Progenitor cell of endocrine pancreas (in vitro differentiated cells): ENCODE measurements at regions not wholly inside any gene's neighbourhood (a gene's known extent, or its start where the extent isn't known, plus 50 kb on each side); places are given as distances from the start of the nearest gene placed in this dataset.
A peak's percentile ranks its signal among the peaks of the same experiment; 100 is the strongest.
"Not testable (repeated sequence)": the region's sequence is repeated elsewhere in the genome, so short reads cannot be mapped to it uniquely, and the experiment has no call there.

Source experiments
- DNase-seq: peaks from one replicate; pipeline ENCODE4 v3.0.0; 2021; ENCODE audit warnings: low spot score; ENCODE audit not compliant: unreplicated experiment
- H3K27ac Mint-ChIP-seq: 2 replicates; pipeline ENCODE4 v1.8.0; 2021; ENCODE audit warnings: mild to moderate bottlenecking, moderate library complexity, mixed read lengths
- H3K27me3 Mint-ChIP-seq: 2 replicates; pipeline ENCODE4 v1.8.0; 2021; ENCODE audit warnings: mixed read lengths
- H3K36me3 Mint-ChIP-seq: 2 replicates; pipeline ENCODE4 v1.8.0; 2022; ENCODE audit warnings: mixed read lengths; ENCODE audit not compliant: insufficient read depth
- H3K4me1 Mint-ChIP-seq: 2 replicates; pipeline ENCODE4 v1.8.0; 2021; ENCODE audit warnings: low read depth, mixed read lengths
- H3K4me3 Mint-ChIP-seq: 2 replicates; pipeline ENCODE4 v1.8.0; 2021; ENCODE audit warnings: low read depth, mild to moderate bottlenecking, moderate library complexity, mixed read lengths
- H3K9me3 Mint-ChIP-seq: 2 replicates; pipeline ENCODE4 v1.8.0; 2021; ENCODE audit warnings: low read depth, mixed read lengths
- TF ChIP-seq, protein P1 (sequence below): fragments of 200-600 bp; sonication (generic); IDR thresholded peaks from one replicate; pipeline ENCODE4 v1.5.0; 2021; ENCODE audit warnings: antibody characterized with exemption, mild to moderate bottlenecking; ENCODE audit not compliant: unreplicated experiment

DNA sequence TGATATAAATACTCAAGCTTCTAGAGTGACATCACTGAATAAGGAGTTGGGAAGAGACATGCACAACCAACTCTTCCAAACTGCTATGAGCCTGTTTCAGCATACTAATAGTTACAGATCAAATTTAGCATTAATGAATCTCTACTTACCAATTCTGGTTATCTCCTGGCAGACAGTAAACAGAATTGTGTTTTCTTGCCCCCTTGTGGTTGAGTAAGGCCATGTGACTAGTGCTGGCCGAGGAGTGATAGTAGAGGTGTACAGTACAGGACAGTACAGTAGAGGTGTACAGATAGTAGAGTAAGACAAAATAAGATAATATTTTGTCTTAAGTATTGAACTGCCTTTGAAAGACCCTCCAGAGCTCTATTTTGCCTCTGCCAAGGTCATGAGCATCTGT lies 681.4 kb downstream of the GABRG1 start:
- no peaks in the 10 kb centered on the region for H3K9me3 Mint-ChIP-seq
- no peaks in the 10 kb centered on the region for H3K4me1 Mint-ChIP-seq
- H3K4me3 Mint-ChIP-seq = no peak overlapping the region
- no peaks in the 10 kb centered on the region for H3K36me3 Mint-ChIP-seq
- no peaks in the 10 kb centered on the region for H3K27me3 Mint-ChIP-seq
- no peak overlapping the region for H3K27ac Mint-ChIP-seq
- DNase-seq = no peak
- TF ChIP-seq, protein P1, sequence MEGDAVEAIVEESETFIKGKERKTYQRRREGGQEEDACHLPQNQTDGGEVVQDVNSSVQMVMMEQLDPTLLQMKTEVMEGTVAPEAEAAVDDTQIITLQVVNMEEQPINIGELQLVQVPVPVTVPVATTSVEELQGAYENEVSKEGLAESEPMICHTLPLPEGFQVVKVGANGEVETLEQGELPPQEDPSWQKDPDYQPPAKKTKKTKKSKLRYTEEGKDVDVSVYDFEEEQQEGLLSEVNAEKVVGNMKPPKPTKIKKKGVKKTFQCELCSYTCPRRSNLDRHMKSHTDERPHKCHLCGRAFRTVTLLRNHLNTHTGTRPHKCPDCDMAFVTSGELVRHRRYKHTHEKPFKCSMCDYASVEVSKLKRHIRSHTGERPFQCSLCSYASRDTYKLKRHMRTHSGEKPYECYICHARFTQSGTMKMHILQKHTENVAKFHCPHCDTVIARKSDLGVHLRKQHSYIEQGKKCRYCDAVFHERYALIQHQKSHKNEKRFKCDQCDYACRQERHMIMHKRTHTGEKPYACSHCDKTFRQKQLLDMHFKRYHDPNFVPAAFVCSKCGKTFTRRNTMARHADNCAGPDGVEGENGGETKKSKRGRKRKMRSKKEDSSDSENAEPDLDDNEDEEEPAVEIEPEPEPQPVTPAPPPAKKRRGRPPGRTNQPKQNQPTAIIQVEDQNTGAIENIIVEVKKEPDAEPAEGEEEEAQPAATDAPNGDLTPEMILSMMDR = peak; percentile 44

DNA sequence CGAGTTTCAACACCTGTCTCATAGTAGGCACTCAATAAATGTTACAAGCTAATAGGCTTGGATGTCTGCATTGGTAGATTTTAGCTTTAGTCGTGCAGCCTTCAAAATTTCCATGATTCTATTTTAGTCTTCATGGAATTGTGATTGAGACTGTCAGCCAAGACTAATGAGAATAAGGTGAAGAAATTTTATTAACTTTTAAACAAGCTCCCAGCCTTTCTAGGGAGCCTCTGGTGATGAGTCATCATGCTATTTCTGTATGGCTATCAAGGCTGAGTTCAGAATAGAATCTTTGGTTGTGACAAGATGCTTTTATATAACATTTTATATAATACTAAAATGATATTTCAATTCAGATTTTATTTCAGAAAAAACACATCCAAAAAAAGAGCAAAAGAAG lies 685.8 kb downstream of the GABRG1 start:
- H3K4me3 Mint-ChIP-seq = no peak overlapping the region
- no peak for DNase-seq
- no peak overlapping the region for H3K27ac Mint-ChIP-seq
- TF ChIP-seq, protein P1 = no peak
- no peaks in the 10 kb centered on the region for H3K36me3 Mint-ChIP-seq
- no peaks in the 10 kb centered on the region for H3K4me1 Mint-ChIP-seq
- no peaks in the 10 kb centered on the region for H3K27me3 Mint-ChIP-seq
- no peaks in the 10 kb centered on the region for H3K9me3 Mint-ChIP-seq

DNA sequence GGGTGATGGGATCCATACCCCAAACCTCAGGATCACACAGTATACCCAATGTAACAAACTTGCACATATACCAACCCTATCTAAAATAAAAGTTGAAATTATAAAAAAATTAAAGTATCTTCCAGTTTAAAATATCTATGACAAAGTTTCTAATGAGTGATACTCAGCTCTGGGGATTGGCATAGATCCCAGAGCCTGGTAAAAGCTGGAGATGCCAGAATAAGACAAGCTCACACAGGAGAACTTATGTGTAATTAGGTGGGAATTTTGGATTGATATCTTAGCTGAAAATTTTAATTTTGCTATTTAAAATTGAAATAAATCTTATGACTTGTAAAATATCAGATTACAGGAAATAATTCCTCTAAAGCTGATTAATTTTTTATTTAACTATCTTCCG lies 686.5 kb downstream of the GABRG1 start:
- Mint-ChIP-seq H3K4me1 (no peaks in the 10 kb centered on the region), H3K27me3 (no peaks in the 10 kb centered on the region), H3K36me3 (no peaks in the 10 kb centered on the region), H3K9me3 (no peaks in the 10 kb centered on the region), H3K4me3 (no peak overlapping the region), H3K27ac (no peak overlapping the region)
- TF ChIP-seq, protein P1 = no peak
- DNase-seq = no peak

DNA sequence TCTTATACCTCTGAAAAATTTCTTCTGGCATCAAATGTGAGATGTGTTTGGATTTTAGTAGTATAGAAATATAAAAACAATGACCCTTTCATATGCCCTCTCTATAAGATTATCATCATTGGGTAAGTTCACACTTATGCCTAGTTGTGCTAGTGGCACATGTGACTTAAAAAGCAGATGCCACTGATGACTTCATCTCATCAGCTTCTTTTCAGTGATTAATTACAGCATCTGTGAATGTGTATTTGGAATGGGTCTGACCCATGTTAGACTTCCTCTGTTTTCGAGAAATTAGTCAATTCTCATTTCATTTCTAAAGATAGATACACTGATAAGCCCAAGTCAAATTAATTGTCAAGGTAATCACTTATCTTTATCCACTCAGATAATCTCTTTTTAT lies 698.7 kb downstream of the GABRG1 start:
- no peak for DNase-seq
- no peak overlapping the region for H3K27ac Mint-ChIP-seq
- H3K4me3 Mint-ChIP-seq = no peak overlapping the region
- H3K4me1 Mint-ChIP-seq = no peaks in the 10 kb centered on the region
- peaks cover 1% of the 10 kb centered on the region for H3K36me3 Mint-ChIP-seq
- no peaks in the 10 kb centered on the region for H3K27me3 Mint-ChIP-seq
- peaks cover 18% of the 10 kb centered on the region for H3K9me3 Mint-ChIP-seq
- TF ChIP-seq, protein P1 = no peak

DNA sequence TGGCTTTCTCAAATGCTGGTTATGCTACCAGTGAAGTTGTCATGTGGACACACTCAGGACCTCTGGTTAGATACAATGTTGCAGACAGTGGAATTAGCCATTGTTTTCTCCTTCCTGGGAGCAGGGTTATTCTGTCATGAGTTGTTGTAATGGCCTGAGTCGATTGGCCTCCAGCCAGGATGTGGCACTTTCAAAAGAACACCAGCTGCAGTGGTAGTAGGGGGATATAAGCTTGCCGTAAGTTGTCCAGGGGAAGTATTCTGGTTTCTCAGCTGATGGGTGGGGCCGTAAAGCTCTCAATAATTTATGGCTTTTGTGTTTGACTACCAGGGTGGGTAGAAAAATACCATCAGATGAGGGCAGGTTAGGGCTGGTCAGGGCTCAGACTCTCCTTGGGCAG lies 697.5 kb upstream of the GNPDA2 start:
- DNase-seq = no peak
- TF ChIP-seq, protein P1 = no peak
- Mint-ChIP-seq H3K27me3 (no peaks in the 10 kb centered on the region), H3K27ac (no peak overlapping the region), H3K36me3 (peaks cover 1% of the 10 kb centered on the region), H3K4me3 (no peak overlapping the region), H3K4me1 (no peaks in the 10 kb centered on the region), H3K9me3 (peaks cover 18% of the 10 kb centered on the region)

DNA sequence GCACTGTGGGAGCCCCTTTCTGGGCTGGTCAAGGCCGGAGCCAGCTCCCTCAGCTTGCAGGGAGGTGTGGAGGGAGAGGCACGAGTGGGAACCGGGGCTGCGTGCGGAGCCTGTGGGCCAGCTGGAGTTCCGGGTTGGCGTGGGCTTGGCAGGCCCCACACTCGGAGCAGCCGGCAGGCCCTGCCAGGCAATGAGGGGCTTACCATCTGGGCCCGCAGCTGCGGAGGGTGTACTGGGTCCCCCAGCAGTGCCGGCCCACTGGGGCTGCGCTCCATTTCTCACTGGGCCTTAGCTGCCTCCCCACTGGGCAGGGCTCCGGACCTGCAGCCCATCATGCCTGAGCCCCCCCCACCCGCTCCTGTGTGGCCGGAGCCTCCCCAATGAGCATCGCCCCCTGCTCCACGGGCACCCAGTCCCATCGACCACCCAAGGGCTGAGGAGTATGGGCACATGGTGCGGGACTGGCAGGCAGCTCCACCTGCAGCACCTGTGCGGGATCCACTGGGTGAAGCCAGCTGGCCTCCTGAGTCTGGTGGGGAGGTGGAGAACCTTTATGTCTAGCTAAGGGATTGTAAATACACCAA lies 693.8 kb upstream of the GNPDA2 start:
- H3K9me3 Mint-ChIP-seq = peaks cover 18% of the 10 kb centered on the region
- H3K27me3 Mint-ChIP-seq, DNase-seq, H3K36me3 Mint-ChIP-seq, H3K4me1 Mint-ChIP-seq, H3K27ac Mint-ChIP-seq, H3K4me3 Mint-ChIP-seq: not testable (repeated sequence)
